GM21723 (cell line): ENCODE measurements at regions not wholly inside any gene's neighbourhood (a gene's known extent, or its start where the extent isn't known, plus 50 kb on each side); places are given as distances from the start of the nearest gene placed in this dataset.

Experiments used
- ATAC-seq: cut with Tn5 transposase; IDR thresholded peaks from one replicate; pipeline ENCODE4 v1.9.1; 2021; ENCODE audit warnings: mild to moderate bottlenecking, moderate library complexity; ENCODE audit not compliant: unreplicated experiment

DNA sequence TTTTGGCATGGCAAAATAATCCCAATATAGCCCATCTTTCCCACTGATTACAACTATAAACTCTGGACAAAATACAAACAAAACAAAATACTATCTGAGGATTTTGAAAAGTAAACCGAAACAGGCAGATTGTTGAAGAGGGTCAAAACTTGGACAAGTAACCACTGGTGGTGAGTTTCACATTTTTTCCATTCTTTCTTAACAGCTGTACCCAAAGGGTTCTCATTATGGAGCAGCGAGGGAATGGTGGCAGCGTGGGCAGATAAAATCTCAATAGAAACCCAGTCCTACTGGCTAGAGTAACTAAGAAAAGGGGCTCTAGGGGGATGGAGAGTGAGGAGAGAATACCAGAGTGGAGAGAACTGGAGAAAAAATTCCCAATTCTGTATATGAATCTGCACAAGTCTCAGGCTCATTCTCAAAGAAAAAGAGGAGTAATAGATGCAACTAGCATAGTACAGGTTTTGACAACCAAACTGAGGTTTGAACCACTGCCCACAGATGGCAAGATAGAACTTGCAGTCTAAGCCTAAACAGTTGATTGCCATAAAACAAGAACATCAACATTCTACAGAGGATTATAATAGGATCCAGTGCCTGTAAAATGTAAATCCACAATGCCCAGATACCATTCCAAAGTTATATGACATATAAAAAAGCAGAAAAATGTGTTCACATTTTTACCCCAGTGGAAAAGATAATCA is 284.5 kb downstream of the KCNRG start:
- ATAC-seq = no peak

DNA sequence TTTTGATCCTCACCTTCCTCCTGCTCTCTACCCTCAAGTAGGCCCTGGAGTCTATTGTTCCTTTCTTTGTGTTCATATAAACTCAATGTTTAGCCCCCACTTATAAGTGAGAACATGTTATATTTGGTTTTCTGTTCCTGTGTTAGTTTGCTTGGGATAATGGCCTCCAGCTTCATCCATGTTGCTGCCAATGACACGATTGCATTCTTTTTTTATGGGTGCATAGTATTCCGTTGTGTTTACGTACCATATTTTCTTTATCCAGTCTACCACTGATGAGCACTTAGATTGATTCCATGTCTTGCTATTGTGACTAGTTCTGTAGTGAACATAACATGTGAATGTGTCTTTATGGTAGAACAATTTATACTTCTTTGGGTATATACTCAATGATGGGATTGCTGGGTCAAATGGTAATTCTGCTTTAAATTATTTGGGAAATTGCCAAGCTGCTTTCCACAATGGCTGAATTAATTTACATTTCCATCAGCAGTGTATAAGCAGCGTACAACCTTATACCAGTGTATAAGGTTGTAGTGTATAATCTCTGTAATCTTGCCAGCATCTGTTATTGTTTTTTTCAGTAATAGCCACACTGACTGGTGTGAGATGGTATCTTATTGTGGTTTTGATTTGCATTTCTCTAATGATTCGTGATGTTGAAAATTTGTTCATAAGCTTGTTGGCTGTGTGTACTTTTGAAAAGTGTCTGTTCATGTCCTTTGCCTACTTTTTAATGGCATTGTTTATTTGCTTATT is 288.9 kb downstream of the KCNRG start:
- ATAC-seq = no peak

DNA sequence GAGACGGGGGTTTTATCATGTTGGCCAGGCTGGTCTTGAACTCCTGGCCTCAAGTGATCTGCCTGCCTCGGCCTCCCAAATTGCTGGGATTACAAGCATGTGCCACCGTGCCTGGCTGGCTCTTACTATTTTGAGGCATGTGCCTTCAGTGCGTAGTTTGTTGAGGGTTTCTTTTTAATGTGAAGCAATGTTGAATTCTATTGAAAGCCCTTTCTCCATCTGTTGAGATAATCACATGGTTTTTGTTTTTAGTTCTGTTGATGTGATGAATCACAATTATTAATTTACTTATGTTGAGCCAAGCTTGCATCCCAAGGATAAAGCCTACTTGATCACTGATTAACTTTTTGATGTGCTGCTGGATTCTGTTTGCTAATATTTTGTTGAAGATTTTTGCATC is 290.9 kb downstream of the KCNRG start:
- no peak for ATAC-seq

DNA sequence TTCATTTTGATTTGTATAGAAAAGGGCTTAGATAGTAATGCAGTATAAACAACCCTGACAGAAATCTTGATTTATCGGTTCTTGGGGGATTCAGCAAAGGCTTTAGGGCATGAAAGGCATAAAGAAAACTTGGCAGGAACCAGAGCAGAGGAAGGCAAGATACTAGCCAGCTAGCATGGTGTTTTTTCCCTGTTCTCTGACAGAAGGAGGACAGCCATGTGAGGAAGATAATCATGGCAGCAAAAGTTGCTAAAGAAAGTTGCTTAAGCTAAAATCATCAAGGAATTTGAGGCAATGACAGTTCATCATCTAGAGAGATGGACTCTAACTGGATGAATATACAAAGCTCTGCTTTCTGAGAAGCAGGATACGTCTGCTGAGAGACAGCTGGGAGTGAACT is 294.1 kb downstream of the KCNRG start:
- ATAC-seq = no peak

DNA sequence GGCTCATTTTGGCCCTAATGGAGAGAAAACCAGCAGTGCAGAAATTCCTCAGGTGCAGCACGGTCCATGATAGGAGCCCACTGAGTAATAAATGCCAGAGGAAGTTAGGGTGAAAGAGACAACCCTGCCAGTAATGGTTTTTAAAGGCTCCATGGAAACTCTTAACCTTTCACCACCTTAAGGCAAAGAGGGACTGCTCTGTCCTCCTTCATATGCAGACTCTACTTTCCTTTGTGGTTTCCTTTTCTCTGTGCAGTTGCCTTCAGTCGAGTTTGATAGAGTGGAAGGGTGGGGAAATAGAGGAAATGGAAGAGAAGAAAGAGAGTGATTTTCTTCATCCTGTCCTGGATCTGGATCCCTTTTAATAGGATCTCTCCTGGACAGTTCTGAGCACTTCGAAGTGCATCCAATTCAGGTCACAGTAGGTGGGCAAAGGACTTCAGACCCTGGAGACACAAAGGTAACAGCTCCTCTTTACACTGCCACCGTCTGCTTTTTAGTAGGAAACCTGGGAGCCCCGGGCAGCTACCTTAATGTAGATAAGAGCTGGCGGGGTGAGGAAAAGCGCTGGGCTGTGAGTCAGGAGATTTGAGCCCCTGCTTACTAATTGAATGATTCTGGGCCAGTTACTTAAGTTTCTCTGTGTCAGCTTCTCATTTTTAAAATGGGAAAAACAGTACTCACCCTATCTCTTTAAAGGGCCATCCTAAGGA is 294.8 kb downstream of the KCNRG start:
- no peak for ATAC-seq

DNA sequence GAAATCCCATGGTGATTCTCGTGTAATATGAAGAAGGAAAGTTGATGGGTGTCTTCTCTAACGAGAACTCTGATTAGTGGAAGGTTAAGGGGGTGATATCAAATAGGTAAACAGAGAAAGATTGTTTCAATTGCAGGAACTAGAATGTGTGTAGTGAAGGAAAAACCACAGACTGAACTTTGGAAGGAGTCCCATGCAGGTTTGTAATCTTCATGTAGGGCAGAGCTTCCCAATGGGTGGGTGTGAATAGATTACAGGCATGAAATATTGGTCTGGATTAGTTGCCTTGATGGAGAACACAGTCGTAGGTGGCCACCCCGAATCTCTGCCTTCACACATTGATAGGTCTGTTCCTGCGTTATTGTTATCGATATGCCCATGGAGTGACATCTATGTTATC is 295.5 kb downstream of the KCNRG start:
- no peak for ATAC-seq

DNA sequence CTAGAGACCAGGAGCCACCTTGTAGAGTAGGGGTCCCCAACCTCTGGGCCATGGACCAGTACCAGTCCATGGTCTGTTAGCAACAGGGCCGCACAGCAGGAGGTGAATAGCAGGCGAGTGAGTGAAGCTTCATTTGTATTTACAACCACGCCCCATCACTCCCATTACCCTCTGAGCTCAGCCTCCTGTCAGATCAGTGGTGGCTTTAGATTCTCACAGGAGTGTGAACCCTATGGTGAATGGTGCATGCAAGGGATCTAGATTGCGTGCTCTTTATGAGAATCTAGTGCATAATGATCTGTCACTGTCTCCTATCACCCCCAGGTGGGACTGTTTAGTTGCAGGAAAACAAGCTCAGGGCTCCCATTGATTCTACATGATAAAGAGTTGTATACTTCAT is 303.6 kb downstream of the KCNRG start:
- ATAC-seq = no peak

DNA sequence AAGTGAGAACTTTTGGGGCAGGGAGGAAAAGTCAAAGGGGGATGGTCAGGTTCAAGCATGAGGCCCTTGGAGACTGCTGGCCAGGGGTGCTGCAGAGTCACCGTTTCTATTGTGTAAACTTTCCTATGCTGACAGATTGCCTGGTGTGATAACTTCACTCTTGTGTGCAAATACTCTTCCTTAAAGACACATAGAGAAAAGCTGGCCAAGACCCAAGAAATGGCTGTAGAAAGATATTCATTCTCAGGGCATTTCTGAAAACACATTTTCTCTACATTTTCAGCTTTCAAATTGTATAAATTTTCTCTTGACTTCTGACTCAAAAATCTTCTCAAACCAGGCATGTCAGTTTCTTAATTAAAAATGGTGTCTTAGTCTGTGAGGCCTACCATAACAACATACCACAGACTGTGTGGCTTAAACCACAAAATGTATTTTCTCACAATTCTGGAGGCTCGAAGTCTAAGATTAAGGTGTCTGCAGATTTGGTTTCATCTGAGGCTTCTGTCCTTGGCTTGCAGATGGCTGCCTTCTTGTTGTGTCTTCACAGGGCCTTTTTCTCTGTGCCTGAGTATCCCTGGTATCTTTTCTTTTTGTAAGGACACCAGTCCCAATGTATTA is 304.5 kb downstream of the KCNRG start:
- no peak for ATAC-seq

DNA sequence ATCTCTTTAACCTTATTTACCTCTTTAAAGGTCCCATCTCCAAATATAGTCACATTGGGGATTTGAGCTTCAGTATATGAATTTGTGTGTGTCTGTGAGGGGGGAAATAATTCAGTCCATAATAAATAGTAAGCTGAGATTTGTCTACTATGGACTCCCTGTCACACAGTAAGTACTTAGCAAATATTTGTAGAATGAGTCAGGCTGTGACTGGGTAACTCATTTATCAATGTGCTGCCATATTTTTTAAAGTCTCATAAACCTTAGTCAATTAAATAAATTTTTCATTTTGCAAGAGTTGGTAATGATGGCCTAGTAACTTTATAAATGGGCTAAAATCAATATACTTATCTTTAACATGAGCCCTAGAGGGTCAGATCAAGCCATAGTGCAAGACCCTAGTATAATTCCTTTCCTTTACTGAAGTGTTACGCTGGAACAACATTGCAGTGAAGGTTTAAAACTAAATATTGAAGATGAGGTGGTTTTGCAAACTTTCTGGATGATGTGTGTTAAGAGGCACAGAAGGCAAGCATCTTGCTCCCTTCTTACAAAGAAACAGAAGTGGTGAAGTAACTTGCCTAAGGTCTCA is 305.1 kb downstream of the KCNRG start:
- no peak for ATAC-seq

DNA sequence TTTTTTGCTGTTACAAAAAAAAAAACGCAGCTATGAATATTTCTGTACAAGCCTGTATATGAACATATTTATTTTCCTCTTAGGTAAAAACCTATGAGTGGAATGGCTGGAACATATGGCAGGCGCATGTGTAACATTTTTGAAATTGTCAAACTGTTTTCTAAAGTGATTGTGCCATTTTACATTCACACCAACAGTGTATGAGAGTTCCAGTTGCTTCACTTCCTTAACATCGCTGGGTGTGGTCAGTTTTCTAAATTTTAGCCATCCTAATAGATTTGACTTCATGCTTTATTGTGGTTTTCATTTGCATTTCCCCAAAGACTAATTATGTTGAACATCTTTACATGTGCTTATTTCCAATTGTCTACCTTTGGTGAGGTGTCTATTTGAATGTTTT is 306.8 kb downstream of the KCNRG start:
- ATAC-seq = no peak

DNA sequence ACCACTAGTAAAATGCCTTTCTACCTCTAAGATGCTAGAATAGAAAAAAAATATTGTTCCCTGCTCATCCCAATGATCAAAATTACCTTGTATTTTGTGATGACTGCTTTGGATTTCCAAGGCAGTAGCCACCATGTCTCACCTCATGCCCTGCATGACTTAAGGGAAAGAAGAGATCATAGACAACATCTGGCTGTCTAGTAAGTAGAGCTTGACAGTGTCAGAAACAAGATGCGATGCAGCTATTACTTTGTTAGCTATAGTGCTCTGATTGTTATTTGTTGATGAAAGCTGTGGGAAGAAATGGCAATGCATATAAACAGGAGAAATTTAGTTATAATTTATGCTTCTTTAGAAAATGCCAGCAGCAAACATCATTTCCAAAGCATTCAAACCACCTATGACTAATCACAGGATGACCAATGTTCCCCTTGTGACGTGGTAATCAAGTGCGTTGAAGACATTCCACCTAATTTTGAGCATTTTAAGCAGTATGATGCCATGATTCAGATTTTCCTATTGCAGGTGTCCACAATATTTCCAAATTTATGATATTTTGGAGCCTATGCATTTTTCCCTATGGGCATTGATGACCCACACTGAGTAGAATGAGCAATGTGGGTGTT is 308.3 kb downstream of the KCNRG start:
- ATAC-seq = no peak

DNA sequence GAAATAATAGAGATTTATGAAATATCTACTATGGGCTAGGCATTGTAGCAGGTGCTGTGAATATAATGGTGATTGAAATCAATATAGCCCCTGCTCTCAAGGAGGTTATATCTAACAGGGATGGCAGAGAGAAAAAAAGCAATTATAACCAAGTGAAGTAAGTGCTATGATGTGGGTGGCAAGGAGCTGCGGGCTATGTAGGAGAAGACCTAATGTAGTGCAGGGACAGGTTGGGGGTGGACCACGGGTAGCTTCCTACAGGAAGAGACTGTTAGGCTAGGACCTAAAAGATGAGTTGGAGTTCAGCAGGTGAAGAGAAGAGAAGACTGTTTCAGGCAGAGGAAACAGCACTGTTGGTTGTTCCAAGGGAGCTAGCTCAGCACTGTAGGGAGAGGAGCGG is 311.0 kb downstream of the KCNRG start:
- ATAC-seq = no peak

DNA sequence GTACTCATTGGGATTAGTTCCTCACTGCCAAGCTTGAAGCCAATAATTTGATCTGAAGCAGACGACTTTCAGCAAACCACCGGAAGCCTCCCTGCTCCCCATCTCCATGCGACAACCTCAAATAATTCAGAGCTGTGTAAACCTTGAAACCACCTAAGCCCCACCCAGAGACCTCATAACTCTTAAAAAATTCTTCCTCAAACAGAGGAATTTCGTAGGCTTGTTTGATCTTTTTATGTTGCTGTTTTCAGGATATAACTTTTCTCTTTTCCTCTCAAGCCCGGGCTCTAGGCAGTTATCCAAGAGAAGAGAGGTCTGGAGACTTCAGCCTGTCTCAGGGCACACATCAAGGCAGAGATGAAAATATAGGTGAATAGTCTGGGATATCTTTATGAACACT is 311.6 kb downstream of the KCNRG start:
- ATAC-seq = no peak

DNA sequence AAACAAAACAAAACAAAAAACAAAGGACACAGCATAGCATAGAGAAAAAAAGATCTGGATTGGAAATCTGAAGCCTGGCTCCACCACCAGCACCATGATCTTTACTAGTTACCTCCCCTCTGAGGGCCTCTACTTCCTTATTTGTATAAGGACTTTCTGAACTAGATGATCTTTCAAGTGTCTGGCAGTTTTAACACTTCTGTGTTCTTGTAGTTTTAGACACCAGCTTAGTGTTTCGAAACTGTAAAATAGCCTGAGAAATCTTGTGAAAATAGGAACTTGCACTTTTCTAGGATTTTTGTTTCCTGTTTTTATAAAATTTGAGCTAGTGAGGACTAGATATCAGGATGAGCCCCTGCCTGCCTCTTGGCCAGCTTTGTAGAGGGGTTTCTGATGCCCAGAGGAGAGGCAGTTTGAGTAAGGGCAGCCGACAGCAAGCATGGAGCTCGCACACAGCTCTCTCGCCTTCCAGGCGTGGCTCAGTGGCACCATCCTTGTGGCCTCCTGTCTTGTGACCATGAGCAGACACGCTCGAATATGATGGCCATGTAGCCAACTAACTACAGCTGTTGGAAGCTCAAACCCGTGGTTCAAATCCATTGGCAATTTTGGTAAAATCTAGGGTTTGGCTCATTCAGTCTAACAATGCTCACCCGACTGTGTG is 319.0 kb downstream of the KCNRG start:
- ATAC-seq = no peak

DNA sequence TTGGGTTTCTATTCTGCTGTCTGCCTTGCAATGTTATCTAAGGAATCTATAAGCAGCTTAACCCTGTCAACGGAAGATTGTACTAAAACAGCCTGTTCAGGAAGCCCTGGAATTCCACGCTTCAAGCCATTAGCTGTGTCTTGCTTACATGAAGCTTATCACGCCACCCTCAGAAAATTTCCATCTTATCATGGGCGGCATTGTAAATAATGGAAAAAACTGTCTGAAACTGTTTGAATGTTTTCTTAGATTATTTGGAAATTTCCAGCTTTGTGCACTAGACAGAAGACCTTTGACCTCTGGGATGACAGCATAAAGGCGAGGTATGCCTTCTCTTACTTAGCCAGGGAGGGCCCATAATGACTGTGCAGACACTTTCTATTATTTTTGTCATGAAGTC is 319.7 kb downstream of the KCNRG start:
- no peak for ATAC-seq

DNA sequence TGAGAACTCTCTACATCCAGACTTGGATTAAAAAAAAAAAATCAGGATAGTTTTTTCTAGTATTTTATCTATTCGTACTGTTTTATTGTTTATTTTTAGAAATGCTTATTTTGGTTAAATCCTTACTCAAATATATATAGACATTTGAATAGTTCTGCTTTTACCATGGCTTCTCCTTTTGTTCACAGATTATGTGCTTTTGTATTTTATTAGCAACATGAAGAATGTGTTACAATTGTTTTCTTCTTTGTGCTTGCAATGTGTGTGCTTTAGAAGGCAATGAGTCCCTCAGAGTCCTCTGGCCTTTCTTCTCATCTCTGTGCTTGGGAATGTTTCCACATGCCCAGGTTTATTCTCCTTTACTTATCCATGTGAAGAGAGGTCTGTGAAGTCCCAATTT is 324.0 kb downstream of the KCNRG start:
- no peak for ATAC-seq

DNA sequence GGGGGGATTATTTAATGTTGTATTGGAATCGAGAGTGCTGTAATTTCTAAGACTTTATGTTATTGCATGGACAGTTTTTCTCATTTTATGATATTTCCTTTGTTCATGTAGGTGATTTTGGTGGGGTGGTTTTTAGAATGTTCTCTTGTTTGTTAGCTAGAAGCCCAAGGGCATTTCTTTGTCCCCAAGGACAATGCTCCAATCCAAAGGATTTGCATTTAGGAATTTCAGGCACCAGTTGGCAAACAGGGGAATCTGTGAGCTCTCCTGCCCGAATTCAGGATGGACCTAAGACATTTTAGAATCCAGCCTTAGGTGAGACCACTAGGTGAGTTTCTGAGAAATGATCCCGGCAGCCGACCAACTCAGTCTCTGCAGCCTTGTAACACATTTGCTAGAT is 324.9 kb downstream of the KCNRG start:
- no peak for ATAC-seq

DNA sequence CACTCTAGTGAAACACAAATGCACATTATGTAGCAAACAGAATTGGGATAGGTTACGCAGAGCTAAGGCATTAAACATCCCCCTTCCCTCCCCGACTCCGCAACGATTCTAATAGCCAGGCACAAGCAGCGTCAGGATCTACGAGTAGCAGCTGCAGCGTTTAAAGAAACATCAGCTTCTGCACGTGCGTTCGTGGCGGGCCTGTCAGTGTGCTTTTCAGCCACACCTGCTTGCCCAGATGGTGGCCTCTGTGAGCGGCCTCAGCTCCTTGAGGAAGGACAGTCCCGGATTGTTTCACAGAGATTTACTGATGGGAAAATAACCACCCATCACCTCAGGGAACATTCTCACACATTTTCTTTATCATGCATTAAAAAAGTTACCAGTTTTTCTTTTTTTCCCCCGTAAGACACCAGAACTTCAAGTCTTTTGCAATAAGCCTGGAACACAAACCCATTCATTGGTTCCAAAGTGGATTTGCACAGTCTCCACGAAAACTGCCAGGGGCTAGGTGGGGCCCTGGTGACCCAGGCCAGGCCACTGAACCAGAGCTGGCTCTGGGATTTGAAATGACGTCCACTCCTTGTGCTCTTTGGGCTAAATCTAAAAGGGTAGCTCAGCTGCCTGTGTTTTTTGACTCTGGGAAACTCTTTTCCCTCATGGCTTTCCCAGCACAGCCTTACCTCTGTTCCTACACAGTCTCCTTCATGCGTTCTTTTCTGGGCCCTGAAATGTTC is 325.5 kb downstream of the KCNRG start:
- no peak for ATAC-seq

DNA sequence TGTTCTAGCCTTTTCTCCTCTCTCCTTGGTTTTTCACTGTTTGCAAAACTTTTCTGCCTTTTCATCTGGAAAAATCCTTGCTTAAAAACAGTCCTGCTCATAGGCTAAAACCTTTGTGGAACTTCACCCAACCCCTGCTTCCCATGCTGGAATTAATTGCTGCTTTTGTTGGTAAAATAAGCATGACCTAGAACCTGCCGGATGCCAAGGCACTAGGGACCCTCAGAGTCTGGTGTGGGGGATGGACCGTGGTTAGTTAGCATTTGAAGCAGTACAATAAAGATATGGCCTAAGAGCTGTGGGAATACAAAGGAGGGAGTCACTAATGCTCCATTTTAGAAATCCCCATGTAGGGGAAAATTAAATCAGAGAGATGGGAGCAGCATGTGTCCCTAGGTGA is 326.3 kb downstream of the KCNRG start:
- ATAC-seq = no peak

DNA sequence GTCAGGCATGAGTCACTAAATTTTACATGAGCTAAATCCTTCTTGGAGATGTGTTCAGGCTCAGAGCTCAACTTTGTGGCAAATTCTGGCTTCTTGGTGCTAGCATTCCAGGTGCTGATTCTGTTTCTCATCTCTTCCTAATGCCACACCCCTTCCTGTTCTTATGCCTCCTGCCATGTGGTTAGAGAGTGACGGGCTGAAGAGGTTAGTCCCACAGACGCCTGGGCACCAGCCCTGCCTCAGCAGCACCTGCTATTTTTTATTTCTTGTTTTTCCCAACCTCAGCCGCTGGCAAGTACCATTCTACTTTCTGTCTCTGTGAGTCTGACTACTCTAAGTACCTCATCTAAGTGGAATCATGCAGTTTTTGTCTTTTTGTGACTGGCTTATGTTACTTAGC is 329.5 kb downstream of the KCNRG start:
- no peak for ATAC-seq
